HCT116 (cell line): ENCODE measurements at regions not wholly inside any gene's neighbourhood (a gene's known extent, or its start where the extent isn't known, plus 50 kb on each side); places are given as distances from the start of the nearest gene placed in this dataset.

Experiments used
- ATAC-seq: fragments of 200-7000 bp; cut with Tn5 transposase; 2 replicates; pipeline ENCODE4 v1.9.1; 2020; ENCODE audit warnings: mild to moderate bottlenecking, moderate library complexity
- BruUV-seq: library from RNA; stranded (reverse); fragments of 400-500 nt; replicated peaks from 2 replicates; lab custom pipeline; 2021; lab: Mats Ljungman, UMichigan
- CTCF ChIA-PET: fragments of 300-600 bp; sonication (Branson Sonifier 250); formaldehyde crosslinking; loops from one replicate; lab custom pipeline; 2021; ENCODE audit warnings: antibody characterized with exemption; lab: Charles Lee
- POLR2A ChIA-PET: fragments of 300-600, 350-600 bp; sonication (Branson Sonifier 250); formaldehyde crosslinking; loops from one replicate; lab custom pipeline; 2021; ENCODE audit warnings: antibody characterized with exemption; lab: Charles Lee
- RAD21 ChIA-PET, 2 experiments: fragments of 300-600 bp; sonication (Branson Sonifier 250); formaldehyde crosslinking; loops; one replicate each; lab custom pipeline; 2023; ENCODE audit warnings: low total read pairs in 2 of 2; ENCODE audit not compliant: uncharacterized antibody in 2 of 2, unreplicated experiment in 2 of 2, low non-redundant PET in 1 of 2; lab: Charles Lee
- DNase-seq: peaks from one replicate; pipeline ENCODE4 v3.0.0-alpha.2; 2010; ENCODE audit warnings: low read depth, low spot score
- H2AFZ ChIP-seq: fragments of 200-600 bp; shearing (Covaris generic), sonication (generic); 2 replicates; pipeline ENCODE4 v1.6.1; 2017; ENCODE audit warnings: low read depth, mixed run types, mixed read lengths, antibody characterized with exemption, low read length; ENCODE audit not compliant: poor library complexity, severe bottlenecking
- H3K27ac ChIP-seq: 2 replicates; pipeline ENCODE4 v1.5.1; 2012; ENCODE audit warnings: low read depth, low read length
- H3K27me3 ChIP-seq: fragments of 200-600 bp; sonication (generic); 2 replicates; pipeline ENCODE4 v1.6.1; 2016; ENCODE audit warnings: mixed run types, low read length, mixed read lengths; ENCODE audit not compliant: insufficient read depth
- H3K36me3 ChIP-seq, 2 experiments: fragments of 200-500 bp in 1 of 2; fragments of 200-600 bp in 1 of 2; sonication (Bioruptor generic) in 1 of 2; sonication (generic) in 1 of 2; 2 replicates each; pipeline versions ENCODE4 v1.5.1 to v1.6.1; 2014 to 2016; ENCODE audit warnings: low read length in 2 of 2, inconsistent platforms in 1 of 2, mixed read lengths in 1 of 2, mixed run types in 1 of 2; ENCODE audit not compliant: insufficient read depth in 2 of 2, control insufficient read depth in 1 of 2
- H3K4me1 ChIP-seq, 2 experiments: fragments of 200-600 bp in 1 of 2; sonication (generic) in 1 of 2; 2 replicates each; pipeline versions ENCODE4 v1.5.1 to v1.6.1; 2012 to 2017; ENCODE audit warnings: low read length in 2 of 2, inconsistent platforms in 1 of 2, mild to moderate bottlenecking in 1 of 2, mixed read lengths in 1 of 2, mixed run types in 1 of 2, moderate library complexity in 1 of 2; ENCODE audit not compliant: insufficient read depth in 2 of 2, control insufficient read depth in 1 of 2
- H3K4me2 ChIP-seq: fragments of 200-600 bp; sonication (generic); 2 replicates; pipeline ENCODE4 v1.6.1; 2017; ENCODE audit warnings: mixed run types, low read length, mixed read lengths
- H3K4me3 ChIP-seq, 2 experiments: fragments of 200-600 bp in 1 of 2; sonication (generic) in 1 of 2; replicated peaks in 1 of 2; 2 replicates each; pipeline ENCODE4 v1.5.1; 2011 to 2016; ENCODE audit warnings: low read length in 2 of 2, control low read depth in 1 of 2, low read depth in 1 of 2, mild to moderate bottlenecking in 1 of 2, mixed read lengths in 1 of 2, mixed run types in 1 of 2
- H3K79me2 ChIP-seq: fragments of 200-600 bp; sonication (generic); 2 replicates; pipeline ENCODE4 v1.6.1; 2017; ENCODE audit warnings: mild to moderate bottlenecking, mixed run types, low read length, moderate library complexity, mixed read lengths; ENCODE audit not compliant: insufficient read depth
- H3K9ac ChIP-seq: fragments of 200-600 bp; sonication (generic); 2 replicates; pipeline ENCODE4 v1.6.1; 2016; ENCODE audit warnings: low read length, mixed read lengths
- H3K9me2 ChIP-seq: fragments of 200-600 bp; sonication (generic), shearing (Covaris generic); 2 replicates; pipeline ENCODE4 v1.6.1; 2017; ENCODE audit warnings: mixed run types, mild to moderate bottlenecking, moderate library complexity; ENCODE audit not compliant: insufficient read depth
- H3K9me3 ChIP-seq, 2 experiments: fragments of 200-500 bp in 1 of 2; fragments of 200-600 bp in 1 of 2; sonication (Bioruptor generic) in 1 of 2; sonication (generic) in 1 of 2; 2 replicates each; pipeline ENCODE4 v1.6.1; 2014 to 2017; ENCODE audit warnings: low read length in 2 of 2, mixed read lengths in 2 of 2, inconsistent platforms in 1 of 2, low read depth in 1 of 2, mild to moderate bottlenecking in 1 of 2, mixed run types in 1 of 2, moderate library complexity in 1 of 2; ENCODE audit not compliant: control insufficient read depth in 1 of 2, insufficient read depth in 1 of 2
- H4K20me1 ChIP-seq: fragments of 200-600 bp; sonication (generic), shearing (Covaris generic); 2 replicates; pipeline ENCODE4 v1.6.1; 2017; ENCODE audit warnings: mixed run types, mild to moderate bottlenecking, moderate library complexity; ENCODE audit not compliant: insufficient read depth
- CBX3 ChIP-seq: IDR thresholded peaks from 2 replicates; pipeline ENCODE4 v1.6.1; 2012; ENCODE audit warnings: low read depth
- CEBPB ChIP-seq: IDR thresholded peaks from 2 replicates; pipeline ENCODE4 v1.6.1; 2012; ENCODE audit warnings: low read depth
- EGR1 ChIP-seq: IDR thresholded peaks from 2 replicates; pipeline ENCODE4 v1.6.1; 2012; ENCODE audit warnings: low read depth
- ELF1 ChIP-seq: IDR thresholded peaks from 2 replicates; pipeline ENCODE4 v1.6.1; 2012; ENCODE audit warnings: low read depth, borderline replicate concordance
- EZH2 ChIP-seq: fragments of 200-600 bp; sonication (generic); IDR thresholded peaks from 2 replicates; pipeline ENCODE4 v1.6.1; 2017; ENCODE audit warnings: antibody characterized with exemption, mixed run types
- EZH2phosphoT487 ChIP-seq: fragments of 200-600 bp; IDR thresholded peaks from 2 replicates; pipeline ENCODE4 v1.6.1; 2018; ENCODE audit warnings: antibody characterized with exemption, borderline replicate concordance
- FOSL1 ChIP-seq: IDR thresholded peaks from 2 replicates; pipeline ENCODE4 v1.6.1; 2012; ENCODE audit warnings: low read depth
- JUND ChIP-seq: IDR thresholded peaks from 2 replicates; pipeline ENCODE4 v1.6.1; 2012
- POLR2AphosphoS5 ChIP-seq: IDR thresholded peaks from 2 replicates; pipeline ENCODE4 v1.6.1; 2011; ENCODE audit warnings: mild to moderate bottlenecking, low read depth, low read length, moderate library complexity
- REST ChIP-seq: IDR thresholded peaks from 2 replicates; pipeline ENCODE4 v1.6.1; 2012; ENCODE audit warnings: low read depth
- SIN3A ChIP-seq: IDR thresholded peaks from 2 replicates; pipeline ENCODE4 v1.6.1; 2012; ENCODE audit warnings: low read depth
- SRF ChIP-seq: IDR thresholded peaks from 2 replicates; pipeline ENCODE4 v1.6.1; 2012; ENCODE audit warnings: low read depth
- TCF7L2 ChIP-seq: IDR thresholded peaks from 2 replicates; pipeline ENCODE4 v1.7.0; 2011; ENCODE audit warnings: borderline replicate concordance, inconsistent platforms; ENCODE audit not compliant: insufficient read depth, insufficient read length; ENCODE audit errors: extremely low read depth
- ZFX ChIP-seq: fragments of 450-650 bp; IDR thresholded peaks from 2 replicates; pipeline ENCODE4 v1.6.1; 2017
- ZNF274 ChIP-seq: fragments of 200-500 bp; sonication (Bioruptor generic); IDR thresholded peaks from 2 replicates; pipeline ENCODE4 v1.6.1; 2014; ENCODE audit warnings: mild to moderate bottlenecking, low read depth, low read length, inconsistent platforms
- intact Hi-C: fragments of 100-400 bp; cut with micrococcal nuclease; formaldehyde crosslinking; loops from 2 replicates; pipeline ENCODE4 v1.10.0; 2022
- TF ChIP-seq, protein P1 (sequence below): IDR thresholded peaks from 2 replicates; pipeline ENCODE4 v1.6.1; 2012
- TF ChIP-seq, protein P2 (sequence below), 3 experiments: fragments of 200-600 bp in 1 of 3; sonication (generic) in 1 of 3; IDR thresholded peaks in 2 of 3; conservative IDR thresholded peaks in 1 of 3; 2 replicates each; pipeline ENCODE4 v1.5.1; 2012 to 2017; ENCODE audit warnings: low read depth in 2 of 3, low read length in 2 of 3, antibody characterized with exemption in 1 of 3, borderline replicate concordance in 1 of 3, control low read depth in 1 of 3, mild to moderate bottlenecking in 1 of 3, mixed read lengths in 1 of 3, mixed run types in 1 of 3, moderate library complexity in 1 of 3; ENCODE audit not compliant: insufficient read depth in 1 of 3
- TF ChIP-seq, protein P3 (sequence below): IDR thresholded peaks from 2 replicates; pipeline ENCODE4 v1.6.1; 2012

DNA sequence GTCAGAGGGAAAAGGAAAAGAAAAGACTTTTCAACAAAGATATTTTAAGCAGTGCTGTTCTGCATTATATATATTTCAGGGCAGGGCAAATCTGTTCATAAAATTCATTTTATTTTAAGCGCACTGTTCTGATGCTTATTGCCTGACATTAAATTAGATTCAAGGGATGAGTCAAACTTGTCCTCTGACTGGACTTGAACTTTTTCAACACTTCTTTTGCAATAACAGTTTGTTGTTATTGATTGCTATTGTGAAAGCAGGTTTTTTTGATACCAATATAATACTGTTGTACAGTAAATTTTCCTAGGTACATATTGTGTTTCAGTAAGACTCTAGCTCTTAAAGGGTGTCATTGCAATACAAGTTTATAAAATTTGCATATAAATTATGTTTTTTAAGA, 481.3 kb downstream of the NAF1 start:
- no TSS peak for BruUV-seq
- ATAC-seq (no peak), DNase-seq (no peak)
- ChIA-PET CTCF (no interaction called here), POLR2A (no interaction called here), RAD21 (no interaction called here)
- Histone ChIP-seq H3K9me3 (no peaks in the 10 kb centered on the region), H3K9ac (no peak overlapping the region), H3K4me1 (no peaks in the 10 kb centered on the region), H3K9me2 (no peaks in the 10 kb centered on the region), H3K36me3 (no peaks in the 10 kb centered on the region), H3K4me3 (no peak overlapping the region), H3K79me2 (no peaks in the 10 kb centered on the region), H3K27ac (no peak overlapping the region), H2AFZ (no peak overlapping the region), H3K4me2 (no peak overlapping the region), H3K27me3 (no peaks in the 10 kb centered on the region), H4K20me1 (no peaks in the 10 kb centered on the region)
- TF ChIP-seq EZH2 (no peak), EZH2phosphoT487 (no peak), TCF7L2 (no peak), SIN3A (no peak), REST (no peak), POLR2AphosphoS5 (no peak), ZFX (no peak), CEBPB (no peak), FOSL1 (no peak), SRF (no peak), ZNF274 (no peak), CBX3 (no peak), EGR1 (no peak), ELF1 (no peak), JUND (no peak)
- TF ChIP-seq, protein P1, sequence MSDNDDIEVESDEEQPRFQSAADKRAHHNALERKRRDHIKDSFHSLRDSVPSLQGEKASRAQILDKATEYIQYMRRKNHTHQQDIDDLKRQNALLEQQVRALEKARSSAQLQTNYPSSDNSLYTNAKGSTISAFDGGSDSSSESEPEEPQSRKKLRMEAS, result no peak
- TF ChIP-seq, protein P2, sequence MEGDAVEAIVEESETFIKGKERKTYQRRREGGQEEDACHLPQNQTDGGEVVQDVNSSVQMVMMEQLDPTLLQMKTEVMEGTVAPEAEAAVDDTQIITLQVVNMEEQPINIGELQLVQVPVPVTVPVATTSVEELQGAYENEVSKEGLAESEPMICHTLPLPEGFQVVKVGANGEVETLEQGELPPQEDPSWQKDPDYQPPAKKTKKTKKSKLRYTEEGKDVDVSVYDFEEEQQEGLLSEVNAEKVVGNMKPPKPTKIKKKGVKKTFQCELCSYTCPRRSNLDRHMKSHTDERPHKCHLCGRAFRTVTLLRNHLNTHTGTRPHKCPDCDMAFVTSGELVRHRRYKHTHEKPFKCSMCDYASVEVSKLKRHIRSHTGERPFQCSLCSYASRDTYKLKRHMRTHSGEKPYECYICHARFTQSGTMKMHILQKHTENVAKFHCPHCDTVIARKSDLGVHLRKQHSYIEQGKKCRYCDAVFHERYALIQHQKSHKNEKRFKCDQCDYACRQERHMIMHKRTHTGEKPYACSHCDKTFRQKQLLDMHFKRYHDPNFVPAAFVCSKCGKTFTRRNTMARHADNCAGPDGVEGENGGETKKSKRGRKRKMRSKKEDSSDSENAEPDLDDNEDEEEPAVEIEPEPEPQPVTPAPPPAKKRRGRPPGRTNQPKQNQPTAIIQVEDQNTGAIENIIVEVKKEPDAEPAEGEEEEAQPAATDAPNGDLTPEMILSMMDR (IDR thresholded peaks at IDR 0.05 in 2 of 3, conservative IDR thresholded peaks at IDR 0.05 in 1 of 3; ENCODE audit: borderline replicate concordance in 1 of 3, insufficient read depth in 1 of 3, low read depth in 2 of 3, low read length in 2 of 3), result no peak
- TF ChIP-seq, protein P3, sequence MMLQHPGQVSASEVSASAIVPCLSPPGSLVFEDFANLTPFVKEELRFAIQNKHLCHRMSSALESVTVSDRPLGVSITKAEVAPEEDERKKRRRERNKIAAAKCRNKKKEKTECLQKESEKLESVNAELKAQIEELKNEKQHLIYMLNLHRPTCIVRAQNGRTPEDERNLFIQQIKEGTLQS, result no peak
- intact Hi-C loops, result no loop called here
